SK-MEL-5 (cell line): ENCODE measurements at regions not wholly inside any gene's neighbourhood (a gene's known extent, or its start where the extent isn't known, plus 50 kb on each side); places are given as distances from the start of the nearest gene placed in this dataset.
A peak's percentile ranks its signal among the peaks of the same experiment; 100 is the strongest.

ENCODE experiments used
- DNase-seq: peaks from one replicate; pipeline ENCODE4 v3.0.0-alpha.2; 2016; ENCODE audit warnings: low read depth, low spot score
- in situ Hi-C: cut with HindIII; loops from 2 replicates; pipeline ENCODE4 v1.10.0; 2016; ENCODE audit warnings: low sequenced_read_pairs, high pct_unique_total_duplicates, low pct_unique_long_range_greater_than_20kb

- DNase-seq = no peak
- in situ Hi-C loops = no loop called here
Observed at GRCh38 chr5:174159327-174160114, 114.0 kb downstream of the NSG2 start.

GRCh38 chr5:174165406-174165805 is 119.9 kb downstream of the NSG2 start:
- DNase-seq = no peak
- in situ Hi-C loops = no loop called here

GRCh38 chr5:174166231-174167079 is 120.9 kb downstream of the NSG2 start:
- DNase-seq = no peak
- in situ Hi-C loops = no loop called here

GRCh38 chr5:174167080-174167910 is 121.8 kb downstream of the NSG2 start:
- in situ Hi-C loops = no loop called here
- no peak for DNase-seq

- in situ Hi-C loops = no loop called here
- no peak for DNase-seq
Observed at GRCh38 chr5:174172152-174172551, 126.6 kb downstream of the NSG2 start.

- in situ Hi-C loops = no loop called here
- no peak for DNase-seq
Observed at GRCh38 chr5:174172566-174172965, 127.1 kb downstream of the NSG2 start.

- DNase-seq = no peak
Observed at GRCh38 chr5:174173766-174174165, 128.3 kb downstream of the NSG2 start.

GRCh38 chr5:174175716-174176268 is 130.3 kb downstream of the NSG2 start:
- peak; percentile 62 for DNase-seq
- in situ Hi-C loops = no loop called here

More at GRCh38 chr5:174173766-174174165, 128.3 kb downstream of the NSG2 start:
- in situ Hi-C loops = no loop called here

GRCh38 chr5:174176511-174176910 is 131.0 kb downstream of the NSG2 start:
- in situ Hi-C loops = no loop called here
- no peak for DNase-seq

GRCh38 chr5:174177531-174177930 is 132.0 kb downstream of the NSG2 start:
- in situ Hi-C loops = no loop called here
- no peak for DNase-seq

GRCh38 chr5:174177976-174178605 is 132.6 kb downstream of the NSG2 start:
- in situ Hi-C loops = no loop called here
- DNase-seq = no peak

- in situ Hi-C loops = no loop called here
- no peak for DNase-seq
Observed at GRCh38 chr5:174180639-174181038, 135.1 kb downstream of the NSG2 start.

GRCh38 chr5:174182111-174182510 is 136.6 kb downstream of the NSG2 start:
- in situ Hi-C loops = no loop called here
- DNase-seq = no peak

- no peak for DNase-seq
- in situ Hi-C loops = no loop called here
Observed at GRCh38 chr5:174183701-174184100, 138.2 kb downstream of the NSG2 start.

- DNase-seq = no peak
- in situ Hi-C loops = no loop called here
Observed at GRCh38 chr5:174185506-174185905, 140.0 kb downstream of the NSG2 start.

- in situ Hi-C loops = no loop called here
- no peak for DNase-seq
Observed at GRCh38 chr5:174186096-174186695, 140.7 kb downstream of the NSG2 start.

GRCh38 chr5:174187001-174187400 is 141.5 kb downstream of the NSG2 start:
- DNase-seq = no peak
- in situ Hi-C loops = no loop called here
